AG10803 (cell line): ENCODE measurements at regions not wholly inside any gene's neighbourhood (a gene's known extent, or its start where the extent isn't known, plus 50 kb on each side); places are given as distances from the start of the nearest gene placed in this dataset.
"Not testable (repeated sequence)": the region's sequence is repeated elsewhere in the genome, so short reads cannot be mapped to it uniquely, and the experiment has no call there.

ENCODE experiments used
- DNase-seq: peaks from one replicate; pipeline ENCODE4 v3.0.0; 2010; ENCODE audit warnings: low read depth
- H3K4me3 ChIP-seq: 2 replicates; pipeline ENCODE4 v1.5.1; 2011; ENCODE audit warnings: mild to moderate bottlenecking, low read length, control low read depth
- CTCF ChIP-seq: conservative IDR thresholded peaks from 2 replicates; pipeline ENCODE4 v1.5.1; 2011; ENCODE audit warnings: mild to moderate bottlenecking, low read length, control low read depth, inconsistent platforms

GRCh38 chr6:67812125-67812524 lies 823.0 kb upstream of the ADGRB3 start:
- TF ChIP-seq CTCF: no peak
- H3K4me3 ChIP-seq: no peak overlapping the region
- no peak for DNase-seq

GRCh38 chr6:67811239-67812037 lies 823.6 kb upstream of the ADGRB3 start:
- DNase-seq: no peak
- no peak overlapping the region for H3K4me3 ChIP-seq
- no peak for TF ChIP-seq CTCF

GRCh38 chr6:67804808-67805207 lies 830.3 kb upstream of the ADGRB3 start:
- DNase-seq, H3K4me3 ChIP-seq: not testable (repeated sequence)

- H3K4me3 ChIP-seq: no peak overlapping the region
- TF ChIP-seq CTCF: no peak
- no peak for DNase-seq
These were observed 832.3 kb upstream of the ADGRB3 start for GRCh38 chr6:67802771-67803170.

DNA sequence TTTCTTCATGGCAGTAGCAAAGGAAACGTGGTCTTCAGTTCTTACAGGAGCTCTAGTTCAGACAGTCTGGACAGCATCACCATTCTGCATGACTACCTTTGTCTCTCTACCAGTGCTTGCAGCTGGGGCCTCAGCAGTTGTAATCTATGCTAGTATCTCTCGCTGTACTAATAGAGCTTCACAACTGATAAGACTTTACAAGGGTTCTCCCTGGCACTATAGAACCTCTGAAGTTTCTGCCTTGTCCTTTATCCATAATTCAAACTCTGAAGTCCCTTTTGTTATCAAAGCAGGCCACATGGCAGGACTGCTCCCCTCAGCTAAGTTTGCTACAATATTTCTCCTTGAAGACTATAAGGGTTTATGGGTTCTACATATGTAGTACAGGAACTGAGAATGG lies 842.1 kb upstream of the ADGRB3 start:
- no peak for TF ChIP-seq CTCF
- H3K4me3 ChIP-seq: no peak overlapping the region
- no peak for DNase-seq

DNA sequence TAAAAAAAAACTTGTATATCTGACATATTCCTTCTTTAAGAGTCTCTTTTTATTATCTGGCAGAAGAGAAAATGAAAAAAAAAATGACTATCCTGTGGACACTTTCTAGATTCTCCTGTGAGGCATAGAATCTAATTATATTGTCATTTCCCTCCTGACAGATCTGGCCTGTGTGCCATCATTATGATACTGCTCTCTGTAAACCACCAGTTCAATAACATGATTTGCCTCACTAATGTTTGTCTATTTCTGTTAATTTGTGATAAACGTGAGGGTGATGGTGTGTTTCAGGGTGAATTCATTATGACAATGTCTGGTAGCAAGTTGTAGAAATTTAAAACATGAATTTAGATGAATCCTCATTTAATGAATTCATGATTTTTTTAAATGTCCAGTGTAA lies 844.5 kb upstream of the ADGRB3 start:
- no peak for TF ChIP-seq CTCF
- no peak overlapping the region for H3K4me3 ChIP-seq
- DNase-seq: no peak

- H3K4me3 ChIP-seq, DNase-seq: not testable (repeated sequence)
These were observed 848.0 kb upstream of the ADGRB3 start for GRCh38 chr6:67787119-67787518.

- no peak for TF ChIP-seq CTCF
- no peak overlapping the region for H3K4me3 ChIP-seq
- DNase-seq: no peak
These were observed 855.2 kb upstream of the ADGRB3 start for GRCh38 chr6:67779876-67780275.
